HEK293T (cell line): ENCODE measurements at regions not wholly inside any gene's neighbourhood (a gene's known extent, or its start where the extent isn't known, plus 50 kb on each side); places are given as distances from the start of the nearest gene placed in this dataset.
A peak's percentile ranks its signal among the peaks of the same experiment; 100 is the strongest.

Experiments used
- CTCF ChIA-PET: fragments of 350-600 bp; formaldehyde crosslinking; extraction: SDS; loops from one replicate; lab custom pipeline; 2021; ENCODE audit warnings: antibody characterized with exemption, inconsistent platforms; lab: Yijun Ruan, JAX
- POLR2A ChIA-PET: fragments of 350-600 bp; formaldehyde crosslinking; extraction: SDS; loops from one replicate; lab custom pipeline; 2020; ENCODE audit warnings: antibody characterized with exemption, inconsistent platforms; lab: Yijun Ruan, JAX
- DNase-seq: peaks from one replicate; pipeline ENCODE4 v3.0.0; 2012; ENCODE audit warnings: mixed read lengths; ENCODE audit errors: extremely low spot score
- ARNT ChIP-seq: fragments of 450-650 bp; IDR thresholded peaks from 2 replicates; pipeline ENCODE4 v1.6.1; 2017; ENCODE audit warnings: mild to moderate bottlenecking
- BHLHE40 ChIP-seq: fragments of 450-650 bp; IDR thresholded peaks from 2 replicates; pipeline ENCODE4 v1.6.1; 2016; ENCODE audit warnings: mild to moderate bottlenecking, moderate library complexity, borderline replicate concordance
- CTBP1 ChIP-seq: fragments of 450-650 bp; IDR thresholded peaks from 2 replicates; pipeline ENCODE4 v1.6.1; 2016; ENCODE audit warnings: borderline replicate concordance
- ELF4 ChIP-seq: fragments of 450-650 bp; IDR thresholded peaks from 2 replicates; pipeline ENCODE4 v1.6.1; 2017; ENCODE audit warnings: antibody characterized with exemption
- FOXA1 ChIP-seq: fragments of 450-650 bp; IDR thresholded peaks from 2 replicates; pipeline ENCODE4 v1.6.1; 2016; ENCODE audit warnings: mild to moderate bottlenecking
- FOXK2 ChIP-seq: fragments of 450-650 bp; IDR thresholded peaks from 2 replicates; pipeline ENCODE4 v1.6.1; 2016; ENCODE audit warnings: mild to moderate bottlenecking
- FOXM1 ChIP-seq: fragments of 450-650 bp; IDR thresholded peaks from 2 replicates; pipeline ENCODE4 v1.6.1; 2017; ENCODE audit warnings: mild to moderate bottlenecking, borderline replicate concordance
- HDGF ChIP-seq: fragments of 450-650 bp; IDR thresholded peaks from 2 replicates; pipeline ENCODE4 v1.6.1; 2017; ENCODE audit warnings: antibody characterized with exemption, borderline replicate concordance
- L3MBTL2 ChIP-seq: fragments of 450-650 bp; conservative IDR thresholded peaks from 2 replicates; pipeline ENCODE4 v1.6.1; 2016; ENCODE audit warnings: mild to moderate bottlenecking
- LEF1 ChIP-seq: fragments of 450-650 bp; IDR thresholded peaks from 2 replicates; pipeline ENCODE4 v1.6.1; 2017; ENCODE audit warnings: mild to moderate bottlenecking, borderline replicate concordance
- NFRKB ChIP-seq: fragments of 450-650 bp; IDR thresholded peaks from 2 replicates; pipeline ENCODE4 v1.6.1; 2016; ENCODE audit warnings: mild to moderate bottlenecking, moderate library complexity
- PKNOX1 ChIP-seq: fragments of 450-650 bp; IDR thresholded peaks from 2 replicates; pipeline ENCODE4 v1.6.1; 2016
- SP1 ChIP-seq: fragments of 450-650 bp; IDR thresholded peaks from 2 replicates; pipeline ENCODE4 v1.6.1; 2017
- SUZ12 ChIP-seq: fragments of 450-650 bp; IDR thresholded peaks from 2 replicates; pipeline ENCODE4 v1.6.1; 2016; ENCODE audit warnings: mild to moderate bottlenecking
- TARDBP ChIP-seq: fragments of 450-650 bp; IDR thresholded peaks from 2 replicates; pipeline ENCODE4 v1.6.1; 2016
- ZNF384 ChIP-seq: fragments of 450-650 bp; IDR thresholded peaks from 2 replicates; pipeline ENCODE4 v1.6.1; 2016

GRCh38 chr2:47274054-47274782 lies 94.9 kb upstream of the EPCAM start:
- DNase-seq, result no peak
- TF ChIP-seq BHLHE40, result no peak
- no peak for TF ChIP-seq FOXA1
- no peak for TF ChIP-seq SUZ12
- TF ChIP-seq ARNT, result no peak
- no peak for TF ChIP-seq NFRKB
- no peak for TF ChIP-seq FOXK2
- TF ChIP-seq TARDBP, result no peak
- TF ChIP-seq PKNOX1, result no peak
- TF ChIP-seq FOXM1, result no peak
- TF ChIP-seq LEF1, result no peak
- no peak for TF ChIP-seq ZNF384
- no peak for TF ChIP-seq SP1
- TF ChIP-seq ELF4, result no peak
- no peak for TF ChIP-seq L3MBTL2
- no peak for TF ChIP-seq CTBP1
- ChIA-PET CTCF (interaction anchor here (0.6 to 1.2 kb wide), 2 partner anchors 44 to 49 kb away, joined by 3 to 4 read pairs; no protein-coding TSS in a partner anchor), POLR2A (no interaction called here)

GRCh38 chr2:47272905-47273758 lies 96.0 kb upstream of the EPCAM start:
- CTCF ChIA-PET, result interaction anchor here (1.1 to 1.5 kb wide), 3 partner anchors 50 to 90 kb away, joined by 3 to 7 read pairs (median 4); no protein-coding TSS in a partner anchor
- DNase-seq, result no peak
- POLR2A ChIA-PET, result no interaction called here
- TF ChIP-seq ELF4, result no peak
- no peak for TF ChIP-seq FOXK2

- CTCF ChIA-PET, result interaction anchor here (0.6 to 1.5 kb wide), 5 partner anchors 15 to 183 kb away, joined by 3 to 7 read pairs (median 3); no protein-coding TSS in a partner anchor
- POLR2A ChIA-PET, result interaction anchor here (1.3 kb wide), 1 partner anchor 44 kb away, joined by 4 read pairs; no protein-coding TSS in a partner anchor
- no peak for TF ChIP-seq FOXK2
- no peak for TF ChIP-seq CTBP1
- no peak for TF ChIP-seq ELF4
- TF ChIP-seq L3MBTL2, result peak; percentile 34; the same call in 1 of the 2 replicates
- peak; percentile 29; the same call in 1 of the 2 replicates for TF ChIP-seq TARDBP
- TF ChIP-seq BHLHE40, result no peak
- TF ChIP-seq SUZ12, result no peak
- TF ChIP-seq ZNF384, result no peak
- TF ChIP-seq LEF1, result no peak
- no peak for TF ChIP-seq PKNOX1
- TF ChIP-seq NFRKB, result no peak
- TF ChIP-seq SP1, result no peak
- no peak for TF ChIP-seq FOXM1
- TF ChIP-seq HDGF, result no peak
- TF ChIP-seq ARNT, result no peak
- TF ChIP-seq FOXA1, result no peak
- peak; percentile 90 for DNase-seq
Observed at GRCh38 chr2:47272031-47272864, 95.9 kb upstream of the CALM2 start.

- TF ChIP-seq FOXK2 (no peak), SUZ12 (no peak), HDGF (no peak), FOXA1 (no peak), FOXM1 (no peak), LEF1 (no peak)
- POLR2A ChIA-PET, result interaction anchor here (0.7 to 1.3 kb wide), 2 partner anchors 42 to 44 kb away, joined by 3 to 4 read pairs; no protein-coding TSS in a partner anchor
- no peak for DNase-seq
- CTCF ChIA-PET, result interaction anchor here (0.6 to 1.5 kb wide), 5 partner anchors 14 to 459 kb away, joined by 3 to 7 read pairs (median 3); no protein-coding TSS in a partner anchor
Observed at GRCh38 chr2:47271054-47272000, 95.0 kb upstream of the CALM2 start.

- CTCF ChIA-PET, result no interaction called here
Observed at GRCh38 chr2:47270421-47270820, 94.1 kb upstream of the CALM2 start.

More at GRCh38 chr2:47270421-47270820, 94.1 kb upstream of the CALM2 start:
- POLR2A ChIA-PET, result no interaction called here
- TF ChIP-seq CTBP1 (no peak), ARNT (no peak), FOXM1 (no peak), HDGF (no peak), SP1 (no peak), LEF1 (no peak), TARDBP (no peak), BHLHE40 (no peak), FOXK2 (no peak), FOXA1 (no peak), ZNF384 (no peak), SUZ12 (no peak), PKNOX1 (no peak), ELF4 (no peak), NFRKB (no peak)
- no peak for DNase-seq
